GM23338 (cell line): ENCODE measurements at regions not wholly inside any gene's neighbourhood (a gene's known extent, or its start where the extent isn't known, plus 50 kb on each side); places are given as distances from the start of the nearest gene placed in this dataset.

Source experiments
- ATAC-seq: fragments of 200-7000 bp; cut with Tn5 transposase; 3 replicates; pipeline ENCODE4 v1.9.1; 2020
- DNase-seq: peaks from one replicate; pipeline ENCODE4 v3.0.0-alpha.2; 2015; ENCODE audit warnings: low spot score
- H2AFZ ChIP-seq: fragments of 200-600 bp; sonication (generic); 2 replicates; pipeline ENCODE4 v1.8.0; 2016; ENCODE audit warnings: antibody characterized with exemption, mild to moderate bottlenecking, moderate library complexity
- H3F3A ChIP-seq: fragments of 200-600 bp; sonication (generic); replicated peaks from 2 replicates; pipeline ENCODE4 v1.8.0; 2017; ENCODE audit warnings: antibody characterized with exemption, mixed run types, low read depth
- H3K27ac ChIP-seq: fragments of 200-600 bp; sonication (generic); 2 replicates; pipeline ENCODE4 v1.6.1; 2016; ENCODE audit warnings: low read depth
- H3K27me3 ChIP-seq: fragments of 200-600 bp; sonication (generic); 2 replicates; pipeline ENCODE4 v1.8.0; 2016; ENCODE audit warnings: mild to moderate bottlenecking, mixed run types, moderate library complexity; ENCODE audit not compliant: insufficient read depth
- H3K36me3 ChIP-seq: fragments of 200-600 bp; sonication (generic); 2 replicates; pipeline ENCODE4 v1.8.0; 2016; ENCODE audit warnings: mild to moderate bottlenecking; ENCODE audit not compliant: insufficient read depth
- H3K4me1 ChIP-seq: fragments of 200-600 bp; sonication (generic); 2 replicates; pipeline ENCODE4 v1.8.0; 2016; ENCODE audit warnings: mild to moderate bottlenecking, moderate library complexity; ENCODE audit not compliant: insufficient read depth
- H3K4me2 ChIP-seq: fragments of 200-600 bp; sonication (generic); 2 replicates; pipeline ENCODE4 v1.7.1; 2017; ENCODE audit warnings: mixed run types
- H3K4me3 ChIP-seq: fragments of 200-600 bp; sonication (generic); 2 replicates; pipeline ENCODE4 v1.6.1; 2016; ENCODE audit warnings: mixed run types
- H3K79me2 ChIP-seq: fragments of 200-600 bp; sonication (generic); replicated peaks from 2 replicates; pipeline ENCODE4 v1.8.0; 2017; ENCODE audit warnings: mild to moderate bottlenecking; ENCODE audit not compliant: insufficient read depth
- H3K9me2 ChIP-seq: fragments of 200-600 bp; sonication (generic); 2 replicates; pipeline ENCODE4 v1.8.0; 2017; ENCODE audit not compliant: insufficient read depth
- H4K20me1 ChIP-seq: fragments of 200-600 bp; sonication (generic); replicated peaks from 2 replicates; pipeline ENCODE4 v1.8.0; 2017; ENCODE audit warnings: mild to moderate bottlenecking; ENCODE audit not compliant: insufficient read depth
- H3K27ac Mint-ChIP-seq: 2 replicates; pipeline ENCODE4 v1.8.0; 2020; ENCODE audit warnings: inconsistent platforms, mild to moderate bottlenecking, moderate library complexity, mixed read lengths
- H3K27me3 Mint-ChIP-seq: 3 replicates; pipeline ENCODE4 v1.8.0; 2022; ENCODE audit warnings: low read depth, mild to moderate bottlenecking, moderate library complexity, mixed read lengths, inconsistent platforms; ENCODE audit not compliant: insufficient read depth, poor library complexity
- H3K36me3 Mint-ChIP-seq: 3 replicates; pipeline ENCODE4 v1.8.0; 2021; ENCODE audit warnings: low read depth, mild to moderate bottlenecking, inconsistent platforms, moderate library complexity, mixed read lengths
- H3K4me1 Mint-ChIP-seq: 3 replicates; pipeline ENCODE4 v1.8.0; 2020; ENCODE audit warnings: mild to moderate bottlenecking, inconsistent platforms, mixed read lengths
- H3K4me3 Mint-ChIP-seq: 3 replicates; pipeline ENCODE4 v1.8.0; 2021; ENCODE audit warnings: moderate library complexity, mild to moderate bottlenecking, inconsistent platforms, mixed read lengths
- H3K9me3 Mint-ChIP-seq: 3 replicates; pipeline ENCODE4 v1.8.0; 2020; ENCODE audit warnings: moderate library complexity, mild to moderate bottlenecking, inconsistent platforms, mixed read lengths
- CREB1 ChIP-seq: fragments of 250-450 bp; sonication (Bioruptor Pico); IDR thresholded peaks from 2 replicates; pipeline ENCODE4 v1.5.0; 2020; ENCODE audit warnings: low read depth, mild to moderate bottlenecking, moderate library complexity
- ETS1 ChIP-seq: IDR thresholded peaks from 2 replicates; pipeline ENCODE4 v1.6.1; 2016; ENCODE audit warnings: antibody characterized with exemption
- ZNF331 ChIP-seq: fragments of 250-450 bp; sonication (Bioruptor Pico); IDR thresholded peaks from 2 replicates; pipeline ENCODE4 v1.5.0; 2020; ENCODE audit warnings: low read depth, mild to moderate bottlenecking, moderate library complexity
- ZNF462 ChIP-seq: fragments of 250-450 bp; sonication (Bioruptor Pico); IDR thresholded peaks from 2 replicates; pipeline ENCODE4 v1.5.0; 2020; ENCODE audit warnings: mild to moderate bottlenecking, moderate library complexity

- H3K36me3 Mint-ChIP-seq, result no peaks in the 10 kb centered on the region
- H3K27me3 ChIP-seq, result no peaks in the 10 kb centered on the region
- ATAC-seq, result peak; percentile 25; the same call in 1 of the 3 replicates
- peaks cover 21% of the 10 kb centered on the region; the same call in 2 of the 3 replicates for H3K4me1 Mint-ChIP-seq
- no peaks in the 10 kb centered on the region for H3K9me3 Mint-ChIP-seq
- H3K27ac Mint-ChIP-seq, result no peak overlapping the region
- TF ChIP-seq ZNF462 (CRISPR knock-in tag) (no peak), ETS1 (no peak), CREB1 (CRISPR knock-in tag) (no peak), ZNF331 (no peak)
- H4K20me1 ChIP-seq, result no peaks in the 10 kb centered on the region
- H2AFZ ChIP-seq, result peak overlapping the region; percentile 86; the same call in 1 of the 2 replicates
- no peaks in the 10 kb centered on the region for H3K79me2 ChIP-seq
- H3K4me1 ChIP-seq, result peaks cover 9% of the 10 kb centered on the region; the same call in 1 of the 2 replicates
- H3K9me2 ChIP-seq, result 0 out of 2 replicates have a peak, but pooled peaks cover 3% of the 10 kb centered on the region
- no peaks in the 10 kb centered on the region for H3F3A ChIP-seq
- no peak for DNase-seq
- no peak overlapping the region for H3K4me3 ChIP-seq
- H3K4me3 Mint-ChIP-seq, result no peak overlapping the region
- H3K4me2 ChIP-seq, result no peak overlapping the region
- no peaks in the 10 kb centered on the region for H3K36me3 ChIP-seq
- no peak overlapping the region for H3K27ac ChIP-seq
- no peaks in the 10 kb centered on the region for H3K27me3 Mint-ChIP-seq
Measured at GRCh38 chr10:88082806-88083596, 219.6 kb downstream of the PTEN start.
